GM19452 (cell line): ENCODE measurements at regions not wholly inside any gene's neighbourhood (a gene's known extent, or its start where the extent isn't known, plus 50 kb on each side); places are given as distances from the start of the nearest gene placed in this dataset.

Experiments used
- ATAC-seq: cut with Tn5 transposase; IDR thresholded peaks from one replicate; pipeline ENCODE4 v1.9.1; 2021; ENCODE audit not compliant: unreplicated experiment

GRCh38 chr9:14399756-14400657 lies 86.1 kb upstream of the NFIB start:
- ATAC-seq = no peak

GRCh38 chr9:14398473-14398872 lies 84.5 kb upstream of the NFIB start:
- ATAC-seq = no peak

DNA sequence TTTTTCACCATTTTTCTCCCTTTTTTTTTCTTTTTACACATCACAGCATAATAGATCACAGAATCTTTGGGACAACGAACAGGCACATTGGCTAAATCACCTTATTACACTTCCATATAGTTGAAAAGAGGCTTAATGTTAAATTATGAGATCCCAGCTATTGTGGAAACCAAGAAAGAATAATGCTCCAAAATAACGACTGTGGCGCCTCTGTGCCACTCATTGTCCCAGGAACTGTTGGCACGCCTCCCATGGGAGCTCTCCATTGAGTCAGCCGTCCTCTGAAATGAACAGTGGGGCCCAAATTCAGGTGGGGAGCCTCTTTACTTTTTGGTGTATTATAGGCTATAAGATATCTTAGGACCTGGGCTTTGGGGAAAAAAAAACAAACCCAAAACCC lies 82.2 kb upstream of the NFIB start:
- ATAC-seq = no peak

DNA sequence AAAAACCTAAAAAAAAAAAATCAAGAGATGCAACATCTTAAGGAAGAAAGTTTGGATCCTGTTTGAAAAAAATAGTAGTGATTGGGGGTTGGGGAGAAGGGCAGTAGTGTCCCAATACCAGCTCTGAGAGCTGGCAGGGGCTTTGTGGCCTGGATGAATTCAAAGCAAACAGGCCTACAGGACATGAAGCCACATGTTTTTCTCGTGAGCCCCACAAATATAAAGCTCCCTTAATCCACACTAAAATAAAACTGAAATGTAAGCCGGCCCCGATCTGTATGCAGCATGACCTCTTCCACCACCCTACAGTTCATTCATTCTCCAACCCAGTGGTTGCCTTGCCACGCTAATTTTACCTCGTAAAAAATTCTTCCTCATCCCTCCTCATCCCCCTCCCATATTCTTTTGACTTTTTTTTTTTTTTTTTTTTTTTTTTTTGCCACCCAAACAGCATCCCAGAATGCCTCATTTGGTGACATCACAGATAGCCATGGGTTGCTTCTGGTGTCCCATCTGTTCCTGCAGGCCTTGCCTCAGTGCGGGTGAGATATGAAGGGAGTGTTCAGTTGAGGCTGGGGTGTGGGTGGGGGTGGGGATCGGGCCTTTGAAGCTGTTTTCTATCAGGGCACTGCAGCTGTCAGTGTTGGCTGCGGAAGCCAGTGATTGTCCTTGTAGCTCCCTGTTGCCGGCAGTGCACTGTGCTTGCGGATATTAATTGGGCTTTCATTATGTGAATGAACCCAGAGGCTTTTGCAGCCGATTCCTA lies 81.6 kb upstream of the NFIB start:
- no peak for ATAC-seq

DNA sequence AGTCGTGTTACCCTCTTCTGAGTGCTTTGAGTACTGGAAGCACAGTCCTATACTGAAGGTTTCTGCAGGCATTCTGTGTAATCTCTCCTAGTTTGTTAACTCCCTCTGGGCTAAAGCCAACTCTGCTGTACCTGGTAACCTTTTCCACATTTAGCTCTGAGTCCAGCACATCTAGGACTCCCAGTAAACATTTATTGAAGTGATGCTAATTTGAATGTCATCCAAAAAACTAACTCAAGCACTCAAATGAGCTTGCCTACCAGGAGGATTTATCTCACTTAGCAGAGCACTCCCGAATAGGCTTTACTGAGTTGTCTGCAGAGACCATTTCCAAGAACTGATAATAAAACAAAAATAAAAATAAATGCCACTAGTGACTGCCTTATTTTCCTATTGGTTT lies 79.5 kb upstream of the NFIB start:
- ATAC-seq = no peak

GRCh38 chr9:14391620-14392019 lies 77.7 kb upstream of the NFIB start:
- no peak for ATAC-seq

GRCh38 chr9:14389657-14390056 lies 75.7 kb upstream of the NFIB start:
- no peak for ATAC-seq

GRCh38 chr9:14389146-14389545 lies 75.2 kb upstream of the NFIB start:
- no peak for ATAC-seq

DNA sequence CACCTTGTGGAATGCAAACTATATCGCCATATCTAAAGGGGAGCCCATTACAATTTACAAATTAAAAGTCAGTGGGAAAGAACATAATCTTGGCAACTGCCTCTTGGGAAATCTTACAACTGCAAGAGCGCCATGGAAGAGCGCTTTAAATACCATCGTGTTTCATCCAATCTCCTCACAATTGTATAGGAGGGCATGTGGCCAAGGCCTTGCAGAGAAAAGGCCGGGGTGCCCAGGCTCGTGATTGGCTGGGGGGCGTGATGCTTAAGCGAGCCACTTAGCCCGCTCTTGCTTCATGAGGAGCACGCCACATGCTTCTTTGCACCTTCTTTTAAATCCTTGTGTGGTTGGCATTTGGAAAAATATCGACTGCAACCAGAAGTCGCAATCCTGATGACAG lies 69.8 kb upstream of the NFIB start:
- ATAC-seq = no peak

- ATAC-seq = no peak
Observed at GRCh38 chr9:14383294-14383693, 69.4 kb upstream of the NFIB start.

DNA sequence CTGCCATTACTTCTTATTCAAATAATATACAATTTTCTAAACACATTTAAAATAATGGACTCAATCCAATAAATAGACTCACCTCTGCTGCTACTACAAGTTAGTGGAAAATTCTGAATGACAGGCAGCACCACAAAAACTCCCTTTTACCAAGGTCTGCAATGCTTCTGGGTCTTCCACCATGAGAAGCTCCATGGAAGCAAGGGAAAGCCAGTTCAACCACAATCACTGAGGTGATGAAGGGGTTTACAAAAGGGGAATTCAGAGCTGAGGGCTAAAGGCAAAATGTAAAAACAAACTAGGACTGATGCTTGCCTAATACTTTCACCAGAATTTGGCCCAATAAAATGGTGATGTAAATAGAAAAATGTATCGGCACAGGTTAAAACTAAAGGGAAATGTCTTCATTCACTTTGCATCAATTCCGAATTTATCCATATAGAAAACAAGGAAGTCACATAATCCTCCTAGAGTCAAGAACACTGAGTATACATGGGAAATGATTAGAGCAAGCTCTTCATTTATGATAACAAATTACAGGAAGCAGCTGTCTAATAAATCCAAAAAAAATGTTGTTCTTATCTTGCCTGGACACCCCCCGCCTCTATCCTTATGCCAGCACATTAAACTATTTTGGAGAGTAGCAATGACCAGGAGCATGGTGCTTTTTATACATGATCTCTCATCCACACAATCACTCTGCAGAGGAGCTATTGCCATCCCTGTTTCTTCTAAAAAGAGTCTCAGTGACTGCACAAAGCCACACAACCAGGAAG lies 66.3 kb upstream of the NFIB start:
- ATAC-seq = no peak

- ATAC-seq = no peak
Observed at GRCh38 chr9:14379280-14379679, 65.3 kb upstream of the NFIB start.

- no peak for ATAC-seq
Observed at GRCh38 chr9:14373706-14374105, 59.8 kb upstream of the NFIB start.

GRCh38 chr9:14373336-14373666 lies 59.4 kb upstream of the NFIB start:
- ATAC-seq = no peak

GRCh38 chr9:14372437-14373335 lies 58.7 kb upstream of the NFIB start:
- ATAC-seq = no peak

- no peak for ATAC-seq
Observed at GRCh38 chr9:14369011-14369410, 55.1 kb upstream of the NFIB start.

GRCh38 chr9:14366076-14366475 lies 52.1 kb upstream of the NFIB start:
- ATAC-seq = no peak

- ATAC-seq = no peak
Observed at GRCh38 chr9:14365670-14366069, 51.7 kb upstream of the NFIB start.
